ENCODE measurements at regions not wholly inside any gene's neighbourhood (a gene's known extent, or its start where the extent isn't known, plus 50 kb on each side); places are given as distances from the start of the nearest gene placed in this dataset.
"Not testable (repeated sequence)": the region's sequence is repeated elsewhere in the genome, so short reads cannot be mapped to it uniquely, and the experiment has no call there.

DNA sequence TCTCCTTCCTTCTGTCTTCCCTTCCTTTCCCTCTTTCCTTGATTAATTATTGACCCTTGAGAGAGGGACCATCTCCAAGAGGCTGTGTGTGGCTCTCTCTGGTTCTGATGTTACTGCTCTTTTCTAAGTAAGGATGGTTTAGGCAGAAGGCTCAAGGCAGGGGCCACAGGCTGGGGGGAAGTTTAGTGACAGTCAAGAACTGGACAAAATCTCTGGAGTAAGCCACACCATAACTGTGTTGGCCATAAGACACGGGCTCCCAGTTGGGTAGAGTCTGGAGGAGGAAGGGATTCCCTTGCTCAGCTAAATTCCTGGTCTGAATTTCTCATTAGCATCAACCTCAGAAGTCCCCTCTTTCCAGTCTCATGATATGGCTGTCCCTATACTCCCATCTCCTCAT lies 74.7 kb downstream of the BUD13 start:
- DNase-seq = no peak

DNA sequence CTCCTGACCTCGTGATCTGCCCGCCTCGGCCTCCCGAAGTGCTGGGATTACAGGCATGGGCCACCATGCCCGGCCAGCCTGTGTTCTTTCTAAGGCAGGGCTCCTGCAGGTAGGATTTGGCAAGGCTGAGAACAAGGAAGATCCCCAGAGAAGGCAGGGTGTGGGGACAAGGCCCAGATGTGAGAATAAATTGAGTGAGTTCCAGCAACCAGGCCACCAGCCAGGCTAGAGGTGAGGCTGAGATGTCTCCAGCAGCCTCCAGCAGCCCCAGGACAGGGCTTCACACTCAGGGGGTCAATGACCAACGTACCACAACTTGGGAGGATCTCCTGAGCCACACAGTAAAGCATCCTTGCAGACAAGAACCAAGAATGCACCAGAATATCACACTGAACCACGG lies 75.1 kb downstream of the BUD13 start:
- no peak for DNase-seq

DNA sequence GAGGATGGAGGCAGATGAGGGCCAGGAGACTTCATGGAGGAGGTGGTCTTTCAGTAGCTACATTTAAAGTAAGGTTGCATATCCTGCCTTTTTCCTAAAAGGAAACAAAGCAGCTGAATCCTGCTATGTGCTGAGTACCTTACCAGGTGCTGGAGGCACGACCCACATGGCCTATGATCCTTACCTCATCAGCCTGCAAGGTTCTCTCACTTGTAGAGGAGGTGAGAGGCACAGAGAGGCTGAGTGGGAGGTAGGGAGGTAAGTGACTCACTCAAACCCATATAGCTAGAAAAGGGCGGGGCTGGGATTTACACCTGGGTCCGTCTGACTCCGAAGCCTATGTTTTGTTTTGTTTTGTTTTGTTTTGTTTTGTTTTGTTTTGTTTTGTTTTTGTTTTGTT lies 75.8 kb downstream of the BUD13 start:
- no peak for DNase-seq

DNA sequence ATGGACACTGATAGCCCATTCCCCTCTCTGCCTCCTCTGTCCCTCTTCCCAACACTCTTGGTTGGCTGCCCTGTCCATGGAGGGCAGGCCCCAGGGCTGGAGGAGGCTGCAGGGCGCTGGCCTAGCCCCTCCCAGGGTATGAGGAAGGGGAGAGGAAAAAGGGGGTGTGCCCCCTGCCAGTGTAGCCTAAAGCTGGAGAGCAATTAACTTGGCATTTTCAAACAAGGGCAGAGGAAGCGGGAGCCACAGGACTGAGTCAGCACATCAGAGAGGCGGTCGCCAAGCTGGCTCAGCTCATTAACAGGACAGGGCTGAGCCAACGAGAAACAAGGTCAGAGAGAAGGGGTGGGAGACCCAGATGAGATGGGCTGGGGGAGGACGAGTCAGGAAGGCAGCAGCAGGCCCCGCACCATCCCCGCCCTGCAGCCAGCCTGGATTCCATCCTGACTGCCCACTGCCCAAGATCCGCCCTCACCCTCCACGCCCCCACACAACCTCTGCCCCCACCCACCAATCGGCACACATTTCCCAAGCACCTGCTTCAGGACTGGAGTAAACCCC lies 76.3 kb downstream of the BUD13 start:
- no peak for DNase-seq

DNA sequence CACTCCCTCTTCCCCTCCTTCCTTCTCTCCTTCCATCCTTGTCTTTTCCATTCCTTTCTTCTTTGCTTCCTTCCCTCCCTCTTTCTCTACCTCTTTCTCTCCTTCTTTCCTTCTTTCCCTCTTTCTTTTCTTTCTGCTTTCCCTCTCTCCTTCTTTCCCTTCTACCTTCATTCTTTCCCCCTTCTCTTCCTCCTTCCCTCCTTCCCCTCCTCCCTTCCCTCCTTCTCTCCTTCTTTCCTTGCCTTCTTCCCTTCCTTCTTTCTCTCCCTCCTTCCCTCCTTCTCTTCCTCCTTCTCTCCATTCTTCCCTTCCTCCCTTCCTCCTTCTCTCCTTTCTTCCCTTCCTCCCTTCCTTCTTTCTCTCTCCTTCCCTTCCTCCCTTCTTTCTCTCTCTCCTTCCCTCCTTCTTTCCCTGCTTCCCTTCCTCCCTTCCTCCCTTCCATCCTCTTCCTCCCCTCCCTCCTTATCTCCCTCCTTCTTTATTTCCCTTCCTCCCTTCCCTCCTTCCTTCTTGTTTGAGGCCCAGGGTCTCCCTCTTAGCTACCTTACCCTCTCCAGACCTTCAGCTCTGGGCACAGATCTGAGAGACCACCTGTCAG lies 77.0 kb downstream of the BUD13 start:
- no peak for DNase-seq

DNA sequence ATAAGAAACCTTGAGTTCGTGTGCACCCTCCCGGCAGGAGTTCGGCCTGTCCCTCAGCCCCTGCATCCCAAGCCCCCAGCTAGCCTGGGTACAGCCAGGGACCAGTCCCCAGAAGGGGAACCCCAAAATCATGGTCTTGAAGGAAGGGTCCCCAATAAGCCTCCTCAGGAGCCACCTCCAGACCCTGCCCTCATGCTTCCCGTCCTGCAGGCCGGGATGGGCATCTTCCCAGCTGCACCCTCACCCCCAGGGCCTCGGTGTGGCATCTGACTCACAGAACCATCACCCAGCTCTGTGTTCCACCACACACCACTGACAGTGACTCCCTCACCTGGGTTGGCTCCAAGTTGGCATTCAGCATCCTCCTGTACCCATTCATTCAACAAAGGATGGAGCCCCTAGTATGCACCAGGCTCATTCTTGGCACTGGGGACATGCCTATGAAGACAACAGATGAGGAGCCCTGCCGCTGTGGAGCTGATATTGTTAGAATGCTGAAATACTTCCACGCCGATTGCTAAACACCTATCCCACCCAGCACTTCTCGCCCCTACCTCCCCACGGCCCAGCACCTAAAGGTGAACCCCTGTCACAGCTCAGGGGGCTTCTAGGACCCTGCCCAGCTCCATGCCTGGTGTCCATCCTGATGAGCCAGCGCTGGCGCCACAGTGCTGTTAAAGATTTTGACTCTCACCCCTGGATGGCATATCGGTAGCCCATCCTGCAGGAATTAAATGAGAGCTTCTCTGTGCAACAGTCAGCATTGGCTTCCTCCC lies 77.8 kb downstream of the BUD13 start:
- DNase-seq = no peak

DNA sequence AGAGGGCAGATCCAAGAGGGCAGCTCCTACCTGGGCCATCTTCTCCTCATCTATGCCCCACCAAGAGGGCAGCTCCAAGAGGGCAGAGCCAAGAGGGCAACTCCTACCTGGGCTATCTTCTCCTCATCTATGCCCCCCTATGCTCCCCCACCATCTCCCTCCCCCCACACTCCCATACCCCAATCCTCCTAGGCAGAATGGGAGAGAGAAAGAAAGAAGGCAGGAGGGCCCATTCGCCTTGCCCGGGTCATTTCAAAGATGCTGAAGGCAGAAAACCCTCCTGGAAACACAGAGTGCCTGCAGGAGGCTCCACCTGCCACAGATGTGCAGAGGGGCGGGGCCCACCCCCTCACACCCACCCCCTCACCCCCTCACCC lies 78.5 kb downstream of the BUD13 start:
- no peak for DNase-seq

DNA sequence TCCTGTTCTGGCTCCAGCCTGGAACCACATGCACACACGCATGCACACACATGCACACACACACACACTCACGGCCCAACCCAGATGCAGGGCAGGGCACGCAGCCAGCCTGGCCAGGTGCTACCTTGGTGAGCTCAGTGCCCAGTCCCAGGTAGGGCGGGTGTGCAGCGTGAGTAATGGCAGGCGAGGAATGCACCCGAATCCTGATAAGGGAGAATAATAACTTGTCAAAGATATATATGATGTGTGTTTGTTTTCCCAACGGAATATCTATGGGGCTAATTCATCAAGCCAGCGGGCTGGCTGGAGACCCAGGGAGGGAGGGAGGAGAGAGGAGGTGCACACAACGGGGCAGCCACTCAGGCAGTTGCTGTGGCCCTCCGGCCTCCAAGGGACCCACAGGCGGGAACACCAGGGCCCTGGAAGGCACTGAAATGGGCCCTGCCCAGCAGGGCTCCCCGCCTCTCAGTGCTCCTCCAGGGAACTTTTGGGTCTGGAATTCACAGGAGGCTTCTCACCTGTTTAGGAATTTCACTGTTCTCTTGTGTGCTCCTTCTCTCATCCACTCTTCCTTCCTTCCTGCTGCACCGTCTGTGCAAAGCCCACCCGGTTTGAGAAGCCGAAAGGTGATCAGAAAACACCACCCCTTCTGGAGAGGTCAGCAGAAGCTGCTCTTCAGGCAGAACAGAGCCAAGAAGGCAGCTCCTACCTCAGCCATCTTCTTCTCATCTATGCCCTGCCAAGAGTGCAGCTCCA lies 79.0 kb downstream of the BUD13 start:
- no peak for DNase-seq

DNA sequence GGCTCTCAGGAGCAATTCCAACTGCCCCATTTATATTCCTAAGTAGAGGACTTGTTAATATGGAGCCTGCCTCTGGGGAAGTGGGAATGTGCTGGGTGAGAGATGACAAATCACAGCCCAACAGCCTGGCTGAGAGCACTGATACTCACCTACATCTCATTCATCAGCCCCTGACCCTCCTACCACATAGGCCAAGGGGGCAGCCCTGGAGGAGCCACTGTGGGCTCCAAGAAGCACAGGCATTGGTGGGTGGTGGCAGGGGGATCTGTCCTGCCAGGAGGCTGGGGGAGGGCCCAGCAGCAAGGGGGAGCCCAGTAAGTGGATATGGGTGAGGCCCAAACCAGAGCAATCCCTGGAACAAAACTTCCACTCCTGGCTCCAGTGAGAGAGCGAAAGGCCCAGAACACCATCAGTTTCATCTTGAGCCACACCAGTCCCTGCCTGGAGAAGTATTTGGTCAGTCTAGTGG lies 79.7 kb downstream of the BUD13 start:
- DNase-seq = no peak

DNA sequence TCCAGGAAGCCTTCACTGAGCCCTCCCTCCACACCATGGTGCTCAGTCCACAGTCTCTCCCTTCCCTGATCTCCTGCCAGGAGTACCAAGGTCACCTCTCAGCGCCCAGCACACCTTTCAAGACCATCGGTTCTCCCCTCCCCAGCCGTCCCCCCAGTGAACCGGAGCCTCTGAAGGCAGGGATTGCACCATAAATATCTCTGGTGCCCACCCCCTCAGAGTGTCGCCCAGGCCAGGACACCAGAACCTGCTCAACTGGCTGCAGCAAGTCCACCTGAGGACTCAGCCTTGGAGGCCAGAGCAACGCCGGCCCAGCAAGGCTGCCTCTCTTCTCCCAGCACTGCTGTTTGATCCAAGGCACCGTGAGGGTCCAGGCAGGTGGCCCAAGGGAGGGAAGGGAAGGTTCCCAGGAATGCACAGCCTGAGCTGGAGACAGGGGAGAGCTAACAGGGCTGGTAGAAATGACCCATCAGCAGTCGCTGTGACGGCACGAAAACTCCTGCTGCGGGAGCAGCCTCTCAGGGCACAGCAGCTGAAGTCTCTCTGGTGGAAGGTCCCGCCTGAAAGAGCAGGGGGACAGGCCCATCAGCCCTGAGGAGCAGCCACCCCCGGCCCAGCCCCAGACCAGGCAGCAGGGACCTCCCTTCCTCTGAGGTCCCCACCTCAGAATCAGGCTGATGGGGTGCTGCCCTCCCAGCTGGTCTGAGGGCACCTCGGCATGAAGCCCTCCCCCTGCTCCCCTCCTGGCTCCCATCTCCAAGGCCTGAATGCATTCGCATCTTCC lies 80.3 kb downstream of the BUD13 start:
- DNase-seq = no peak

DNA sequence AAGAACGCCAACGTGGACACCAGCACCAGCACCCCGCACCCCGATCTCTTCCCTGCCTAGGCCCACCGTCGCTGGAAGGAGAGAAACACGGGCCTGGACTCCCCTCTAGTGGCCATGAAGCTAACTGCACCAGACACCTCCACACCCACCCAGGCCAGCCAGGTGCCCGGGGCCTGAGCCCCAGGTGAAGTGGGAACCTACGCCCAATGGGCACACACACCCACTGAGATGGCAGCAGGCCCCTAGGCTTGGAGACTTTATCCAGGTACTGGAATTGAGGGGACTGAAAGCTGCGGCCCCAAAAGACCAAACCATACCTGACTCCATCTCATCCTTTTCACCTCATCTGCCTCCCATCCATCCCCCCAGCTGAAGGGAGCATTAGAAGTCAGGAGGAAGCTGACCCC lies 81.0 kb downstream of the BUD13 start:
- no peak for DNase-seq

DNA sequence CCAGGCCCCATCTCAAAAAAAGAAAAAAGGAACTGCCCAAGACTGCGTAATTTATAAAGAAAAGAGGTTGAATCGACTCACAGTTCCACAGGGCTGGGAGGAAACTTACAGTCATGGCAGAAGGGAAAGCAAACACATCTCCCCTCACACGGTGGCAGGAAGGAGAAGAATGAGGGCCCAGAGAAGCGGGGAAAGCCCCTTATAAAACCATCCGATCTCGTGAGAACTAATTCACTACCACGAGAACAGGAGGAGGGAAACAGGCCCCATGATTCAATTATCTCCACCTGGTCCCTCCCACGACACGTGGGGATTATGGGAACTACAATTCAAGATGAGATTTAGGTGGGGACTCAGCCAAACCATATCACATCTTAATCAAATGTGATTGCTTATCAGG lies 82.2 kb downstream of the BUD13 start:
- no peak for DNase-seq

DNA sequence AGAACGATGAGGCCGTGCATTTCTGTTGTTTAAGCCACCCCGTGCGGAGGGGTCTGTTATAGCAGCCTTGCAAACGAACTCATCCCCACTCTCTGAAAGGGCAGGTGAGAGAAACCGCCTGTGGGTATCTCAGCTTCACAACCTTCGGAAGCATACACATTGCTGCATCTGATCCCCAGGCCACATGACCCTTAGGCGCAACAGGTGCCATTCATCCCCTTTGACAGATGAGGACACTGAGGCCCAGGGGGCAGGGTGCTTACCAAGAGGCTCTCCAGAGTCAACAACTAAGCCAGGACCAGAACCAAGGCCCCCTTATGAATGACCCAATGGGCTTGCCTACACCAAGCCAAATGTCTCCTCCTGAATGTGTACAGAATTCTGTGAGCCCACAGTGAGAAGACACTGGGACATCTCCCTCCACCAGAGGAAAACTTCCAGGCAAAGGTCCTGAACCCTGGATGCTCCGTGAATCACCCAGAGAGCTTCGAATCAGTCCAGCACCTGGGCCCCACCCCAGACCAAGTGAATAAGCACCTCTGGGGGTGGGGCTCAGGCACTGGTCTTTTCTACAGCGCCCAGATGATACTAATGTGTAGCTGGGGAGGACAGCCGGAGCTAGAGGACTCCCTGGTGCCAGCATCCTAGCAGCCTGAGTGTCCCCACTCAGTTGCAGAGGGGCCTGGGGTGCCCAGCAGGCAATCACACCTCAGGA lies 83.2 kb downstream of the BUD13 start:
- no peak for DNase-seq

DNA sequence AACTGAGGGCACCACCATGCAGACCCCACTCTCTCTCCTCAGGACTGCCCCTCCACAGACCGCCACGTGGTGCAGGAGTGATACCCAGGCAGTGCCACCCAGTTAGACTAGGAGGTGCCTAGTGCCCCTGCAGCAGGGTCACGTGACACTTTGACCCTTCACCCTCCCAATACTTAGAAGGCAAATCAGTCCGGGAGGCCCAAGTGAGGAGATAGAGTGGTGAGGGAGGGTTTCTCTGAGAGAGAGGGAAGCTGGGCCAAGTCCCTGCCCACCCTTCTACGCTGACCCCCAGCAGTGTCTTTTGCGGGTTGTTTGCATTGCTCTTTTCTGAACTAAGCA lies 84.6 kb downstream of the BUD13 start:
- DNase-seq = no peak

DNA sequence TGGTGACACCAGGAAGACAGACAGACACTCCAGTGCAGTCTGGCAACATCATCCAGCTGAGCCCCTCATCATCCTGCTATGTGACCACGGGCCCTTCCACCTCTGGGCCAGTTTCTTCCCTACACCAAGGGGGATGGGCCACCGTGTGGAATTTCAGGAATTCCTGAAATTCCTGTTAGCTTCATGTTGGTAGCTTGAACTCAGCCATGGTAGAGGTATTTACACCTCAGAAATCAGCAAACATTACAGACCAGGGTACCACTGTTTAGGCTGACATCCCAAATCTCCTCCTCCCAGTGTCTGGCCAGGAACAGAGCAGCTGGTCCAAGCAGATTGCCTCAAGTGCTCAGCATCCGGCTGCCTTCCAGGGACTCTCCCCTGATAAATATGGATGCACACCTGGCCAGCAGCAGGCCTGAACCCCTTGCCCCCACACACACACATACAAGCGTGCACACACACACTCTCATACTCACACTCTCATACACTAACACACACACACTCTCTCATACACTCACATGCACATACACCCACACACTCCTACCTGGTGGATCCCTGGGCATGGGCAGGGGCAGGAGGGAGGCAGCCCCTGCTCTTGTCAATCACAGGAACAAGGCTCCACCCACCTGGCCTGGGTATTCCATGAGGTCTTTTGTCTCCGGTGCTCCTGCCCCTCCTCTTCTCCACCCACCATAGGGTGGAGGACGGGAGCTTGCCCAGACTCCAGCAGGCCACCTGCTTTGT lies 85.2 kb downstream of the BUD13 start:
- DNase-seq = no peak

DNA sequence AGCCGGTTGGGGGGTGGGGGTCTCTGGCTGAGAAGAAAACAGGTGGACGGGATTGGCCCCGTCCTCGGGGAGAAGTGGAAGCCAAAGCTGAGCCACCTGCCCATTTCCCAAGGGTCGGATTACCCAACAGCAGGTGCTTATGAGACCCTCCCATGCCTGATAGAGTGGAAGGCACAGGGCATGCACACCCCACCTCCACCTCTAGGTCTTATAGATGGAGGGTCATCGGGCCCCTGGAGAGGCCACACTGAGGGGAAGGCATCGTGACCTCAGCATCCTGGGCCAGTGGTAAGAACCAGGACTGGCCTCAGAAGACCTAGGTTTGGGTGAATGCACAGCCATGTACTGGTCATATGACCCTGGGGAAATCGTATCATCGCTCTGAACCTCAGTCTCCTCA lies 85.9 kb downstream of the BUD13 start:
- DNase-seq = no peak

DNA sequence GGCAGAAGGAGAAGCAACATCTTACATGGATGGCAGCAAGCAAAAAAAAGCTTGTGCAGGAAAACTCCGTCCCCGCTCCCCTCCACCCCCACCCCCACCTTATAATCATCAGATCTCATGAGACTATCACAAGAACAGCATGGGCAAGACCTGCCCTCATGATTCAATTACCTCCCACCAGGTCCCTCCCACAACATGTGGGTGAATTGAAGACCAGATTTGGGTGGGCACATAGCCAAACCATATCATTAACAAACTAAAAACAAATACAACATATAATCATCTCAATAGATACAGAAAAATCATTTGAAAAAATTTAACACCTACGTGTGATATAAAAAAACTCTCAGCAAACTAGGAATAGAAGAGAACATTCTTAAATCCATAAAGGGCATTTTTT lies 88.8 kb downstream of the BUD13 start:
- no peak for DNase-seq

DNA sequence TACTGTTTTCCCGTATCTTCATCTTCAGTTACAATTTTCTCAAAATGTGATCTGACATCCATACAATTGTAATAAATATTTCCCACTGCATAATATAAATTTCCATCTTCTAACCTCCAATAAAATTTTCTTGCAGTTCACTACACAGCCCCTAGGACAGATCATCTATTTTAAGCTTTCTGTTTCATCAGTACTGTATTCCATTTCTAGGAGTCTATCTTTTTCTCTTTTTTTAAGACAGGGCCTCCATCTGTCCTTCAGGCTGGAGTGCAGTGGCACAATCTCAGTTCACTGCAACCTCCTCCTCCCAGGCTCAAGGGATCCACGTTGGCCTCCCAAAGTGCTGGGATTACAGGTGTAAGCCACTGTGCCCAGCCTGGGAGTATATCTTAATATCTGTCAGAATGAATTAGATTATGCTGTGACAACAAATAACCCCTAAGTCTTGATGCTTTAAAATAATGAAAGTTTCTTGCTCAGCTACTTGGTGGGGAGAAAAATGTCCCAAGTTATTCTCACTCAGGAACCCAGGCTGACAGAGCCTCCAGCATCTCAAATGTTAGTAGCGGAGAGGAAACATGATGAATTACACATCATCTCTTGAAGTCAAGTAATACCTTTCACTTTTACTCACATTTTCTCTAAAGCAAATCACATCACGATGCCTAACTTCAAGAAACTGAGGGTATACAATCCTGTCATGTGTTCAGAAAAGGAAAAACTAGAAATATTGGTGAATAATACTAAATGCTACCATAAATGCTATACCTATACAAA lies 92.2 kb downstream of the BUD13 start:
- no peak for DNase-seq

DNA sequence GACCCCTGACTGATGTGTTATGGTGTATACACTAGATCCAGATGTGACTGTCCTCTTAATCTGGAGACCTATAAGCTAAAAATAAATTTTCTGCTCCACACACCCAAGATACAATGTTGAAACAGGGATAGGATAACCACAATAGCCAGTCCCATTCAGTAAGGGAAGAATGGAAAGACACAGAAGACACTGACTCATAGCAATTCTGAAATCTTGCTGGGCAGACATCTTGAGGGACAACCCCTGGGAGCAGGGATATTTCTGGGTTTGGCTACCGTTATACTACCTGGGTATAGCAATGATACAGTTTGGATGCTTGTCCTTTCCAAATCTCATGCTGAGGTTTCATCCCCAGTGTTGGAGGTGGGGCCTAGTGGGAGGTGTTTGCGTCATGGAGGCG lies 93.9 kb downstream of the BUD13 start:
- DNase-seq = no peak

DNA sequence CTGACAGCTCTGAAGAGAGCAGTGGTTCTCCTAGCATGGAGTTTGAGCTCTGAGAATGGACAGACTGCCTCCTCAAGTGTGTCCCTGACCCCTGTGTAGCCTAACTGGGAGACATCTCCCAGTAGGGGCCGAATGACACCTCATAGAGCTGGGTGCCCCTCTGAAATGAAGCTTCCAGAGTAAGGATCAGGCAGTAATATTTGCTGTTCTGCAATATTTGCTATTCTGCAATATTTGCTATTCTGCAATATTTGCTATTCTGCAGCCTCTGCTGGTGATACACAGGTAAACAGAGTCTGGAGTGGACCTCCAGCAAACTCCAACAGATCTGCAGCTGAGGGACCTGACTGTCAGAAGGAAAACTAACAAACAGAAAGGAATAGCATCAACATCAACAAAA lies 105.5 kb downstream of the BUD13 start:
- DNase-seq = not testable (repeated sequence)

Measured in T1000 (cell line).